SK-MEL-5 (cell line): ENCODE measurements at regions not wholly inside any gene's neighbourhood (a gene's known extent, or its start where the extent isn't known, plus 50 kb on each side); places are given as distances from the start of the nearest gene placed in this dataset.
"Not testable (repeated sequence)": the region's sequence is repeated elsewhere in the genome, so short reads cannot be mapped to it uniquely, and the experiment has no call there.

Source experiments
- DNase-seq: peaks from one replicate; pipeline ENCODE4 v3.0.0-alpha.2; 2016; ENCODE audit warnings: low read depth, low spot score
- in situ Hi-C: cut with HindIII; loops from 2 replicates; pipeline ENCODE4 v1.10.0; 2016; ENCODE audit warnings: low sequenced_read_pairs, high pct_unique_total_duplicates, low pct_unique_long_range_greater_than_20kb

DNA sequence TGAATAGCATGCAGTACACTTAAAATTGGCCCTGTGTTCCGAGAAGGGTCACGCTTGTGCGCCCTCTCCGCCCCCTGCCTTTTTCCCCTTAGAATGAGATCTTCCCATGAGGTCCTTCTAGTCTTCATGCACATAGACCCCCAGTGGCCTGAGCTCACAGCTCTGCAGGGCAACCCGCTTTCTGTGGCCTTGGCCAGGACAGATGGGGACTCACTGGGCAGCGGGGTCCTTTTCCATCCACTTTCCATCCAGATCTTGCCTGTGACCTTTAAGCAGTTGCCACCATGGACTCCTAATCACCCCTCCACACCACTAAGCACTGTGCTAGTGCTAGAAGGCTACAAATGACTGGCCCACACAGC lies 244.4 kb downstream of the UACA start:
- DNase-seq = no peak
- in situ Hi-C loops = no loop called here

DNA sequence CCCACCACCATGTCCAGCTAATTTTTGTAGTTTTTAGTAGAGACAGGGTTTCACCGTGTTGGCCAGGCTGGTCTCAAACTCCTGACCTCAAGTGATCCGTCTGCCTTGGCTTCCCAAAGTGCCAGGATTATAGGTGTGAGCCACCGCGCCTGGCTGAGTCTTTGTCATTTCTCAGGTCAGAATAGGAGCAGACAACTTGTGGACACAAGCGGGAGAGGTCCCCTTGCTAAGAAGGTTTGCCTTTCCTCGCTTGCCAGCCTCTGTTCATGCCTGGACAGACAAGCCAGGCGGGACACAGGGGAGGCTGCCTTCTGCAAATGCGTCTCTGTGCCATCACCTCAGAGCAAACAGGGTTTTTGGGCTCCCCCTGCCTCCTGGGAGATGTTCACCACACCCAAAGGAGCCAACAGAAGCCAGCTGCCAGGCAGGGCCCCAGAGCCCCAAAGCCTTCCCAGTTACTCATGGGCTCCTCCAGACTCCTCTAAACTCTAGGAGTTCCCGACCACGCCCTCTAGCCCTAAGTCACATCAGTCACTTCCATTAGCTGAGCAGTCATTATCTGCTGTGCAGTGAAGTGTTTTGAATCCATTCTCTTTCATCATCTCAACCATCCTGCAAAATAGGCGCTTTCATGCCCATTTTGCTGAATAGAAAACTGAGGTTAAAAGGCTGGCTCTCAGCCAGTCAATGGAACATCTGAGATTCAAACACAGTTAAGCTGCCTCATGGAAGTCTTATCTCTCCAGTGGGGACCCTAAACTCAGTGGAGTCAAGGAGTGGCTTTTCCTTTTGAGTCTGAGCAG lies 245.0 kb downstream of the UACA start:
- DNase-seq = no peak
- in situ Hi-C loops = no loop called here

DNA sequence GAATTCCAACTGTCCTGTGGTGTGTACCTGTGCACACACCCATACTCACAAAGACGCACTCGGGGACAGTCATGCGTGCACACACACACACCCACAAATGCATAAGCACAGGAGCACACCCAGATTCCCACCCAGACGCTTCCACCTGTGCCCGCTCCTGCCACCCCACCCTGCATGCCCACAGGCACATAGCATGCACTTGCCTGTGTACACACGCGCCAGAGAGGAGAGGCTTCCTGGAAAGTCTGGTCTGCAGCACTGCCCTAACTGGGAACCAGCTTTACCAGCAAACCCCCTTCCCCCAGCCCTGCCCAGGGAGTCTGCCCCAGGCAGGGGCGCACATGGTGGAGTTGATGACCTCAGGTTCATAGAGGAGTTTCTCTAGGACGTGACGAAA lies 246.2 kb downstream of the UACA start:
- in situ Hi-C loops = no loop called here
- no peak for DNase-seq

DNA sequence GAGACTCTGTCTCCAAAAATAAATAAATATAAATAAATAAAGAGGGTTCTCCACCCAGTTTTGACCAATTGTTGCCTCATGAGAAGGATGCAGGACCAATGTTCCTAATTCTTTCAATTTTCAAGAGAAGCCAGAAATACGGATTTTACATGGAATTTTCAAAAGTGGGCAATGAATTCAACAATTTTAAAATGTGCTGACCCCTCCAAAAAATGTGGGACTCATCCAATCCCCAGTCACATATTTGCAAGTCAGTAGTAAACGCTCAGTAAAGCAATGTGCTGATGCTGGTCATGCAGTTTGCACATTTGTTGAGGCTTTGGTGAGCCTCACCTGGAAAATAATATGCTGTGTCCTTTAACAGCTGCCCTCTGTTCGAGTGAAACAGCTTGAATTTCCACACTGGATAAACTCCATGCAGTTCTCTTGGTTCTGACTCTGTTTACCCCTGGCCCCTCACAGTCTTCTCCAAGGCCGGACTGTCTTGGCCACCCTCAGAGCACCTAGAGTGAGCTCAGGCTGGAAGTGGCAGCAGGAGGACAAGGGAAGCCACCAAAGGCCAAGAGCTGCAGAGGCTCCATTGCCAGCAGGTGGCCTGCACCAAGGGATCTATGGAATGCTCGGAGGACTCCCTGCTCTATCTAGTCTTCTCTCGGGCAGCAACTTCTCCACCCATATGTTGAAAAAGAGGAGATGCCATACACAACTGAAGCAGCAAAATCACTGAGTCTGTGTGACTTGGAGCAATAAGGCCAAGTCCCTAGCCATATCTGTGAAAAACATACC lies 246.8 kb downstream of the UACA start:
- no peak for DNase-seq
- in situ Hi-C loops = no loop called here

DNA sequence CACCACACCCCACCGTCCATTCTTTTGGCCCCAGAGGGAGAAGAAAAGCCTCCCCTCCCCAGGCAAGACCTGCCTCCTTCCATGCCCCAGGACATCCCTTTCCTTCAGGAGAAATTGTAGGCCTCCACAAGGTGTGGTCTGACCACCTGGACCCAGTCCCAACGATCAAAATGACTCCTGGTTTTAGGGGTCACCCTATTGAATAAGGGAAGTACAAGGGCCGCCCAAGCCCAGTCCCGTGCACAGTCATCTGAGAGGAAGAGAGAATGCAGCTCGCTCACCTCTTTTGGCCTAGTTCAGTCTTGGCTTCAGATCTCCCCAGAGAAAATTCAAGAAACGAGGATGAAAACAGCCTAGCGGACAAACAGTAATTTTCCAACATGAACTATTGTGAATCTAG lies 249.1 kb downstream of the UACA start:
- no peak for DNase-seq
- in situ Hi-C loops = no loop called here

DNA sequence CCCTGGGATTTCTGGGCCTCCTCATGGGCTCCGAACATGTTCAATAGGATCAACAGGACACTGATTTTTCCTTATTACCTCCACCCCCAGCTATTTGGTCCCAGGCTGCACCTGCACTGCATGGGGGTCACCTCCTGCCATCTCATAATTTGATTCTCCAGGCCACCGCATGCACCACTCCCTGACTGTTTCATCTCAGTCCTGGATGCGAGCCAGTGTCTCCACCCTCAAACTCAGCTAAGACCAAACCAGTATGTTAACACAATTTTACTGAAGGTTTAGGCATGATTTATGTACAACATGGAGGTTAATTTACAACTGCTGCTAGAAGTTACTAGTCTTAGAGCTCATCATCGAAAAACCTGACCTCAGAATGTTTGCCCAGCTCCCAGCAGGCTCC lies 249.5 kb downstream of the UACA start:
- in situ Hi-C loops = no loop called here
- DNase-seq = no peak

DNA sequence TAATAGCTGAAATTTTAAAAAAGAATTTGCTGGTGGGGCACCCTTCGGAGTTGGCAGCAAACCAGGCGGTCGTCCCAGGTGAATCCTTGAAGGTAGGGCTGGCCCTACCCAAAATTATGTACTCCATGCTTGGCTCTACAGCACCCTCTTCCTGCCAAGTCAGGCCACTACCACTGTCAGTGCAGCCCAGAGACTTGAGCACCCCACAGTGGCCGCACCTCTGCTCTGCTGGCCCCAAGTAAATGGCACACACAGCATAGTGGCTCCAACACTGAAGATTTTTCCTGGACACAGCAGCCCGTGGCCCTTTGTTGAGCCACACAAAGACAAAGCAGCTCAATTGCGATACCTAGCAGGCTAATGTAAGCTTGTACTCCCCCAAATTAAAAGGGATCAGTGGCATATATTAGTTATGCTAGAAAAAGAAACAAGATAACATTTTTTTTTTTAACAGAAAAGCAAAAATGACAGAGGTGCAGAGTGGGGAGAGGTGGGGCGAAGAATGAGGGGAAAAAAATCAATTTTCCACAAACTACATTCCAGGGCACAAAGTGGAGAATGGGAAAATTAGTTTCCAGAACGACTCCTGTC lies 250.5 kb downstream of the UACA start:
- peak; percentile 85 for DNase-seq
- in situ Hi-C loops = no loop called here

DNA sequence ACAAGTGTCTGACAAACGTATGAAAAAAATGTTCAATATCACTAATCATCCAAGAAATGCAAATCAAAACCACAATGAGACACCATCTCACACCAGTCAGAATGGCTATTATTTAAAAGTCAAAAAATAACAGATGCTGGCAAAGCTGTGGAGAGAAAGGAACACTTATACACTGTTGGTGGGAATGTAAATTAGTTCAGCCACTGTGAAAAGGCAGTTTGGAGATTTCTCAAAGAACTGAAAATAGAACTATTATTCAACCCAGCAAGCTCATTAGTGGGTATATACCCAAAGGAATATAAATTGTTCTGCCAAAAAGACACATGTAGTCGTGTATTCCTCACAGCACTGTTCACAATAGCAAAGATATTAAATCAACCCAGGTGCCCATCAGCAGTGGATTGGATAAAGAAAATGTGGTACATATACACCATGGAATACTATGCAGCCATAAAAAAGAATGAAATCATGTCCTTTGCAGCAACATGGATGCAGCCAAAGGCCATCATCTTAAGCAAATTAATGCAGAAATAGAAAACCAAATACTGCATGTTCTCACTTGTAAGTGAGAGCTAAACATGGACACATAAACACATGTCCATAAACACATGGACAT lies 251.3 kb downstream of the UACA start:
- in situ Hi-C loops, DNase-seq: not testable (repeated sequence)

DNA sequence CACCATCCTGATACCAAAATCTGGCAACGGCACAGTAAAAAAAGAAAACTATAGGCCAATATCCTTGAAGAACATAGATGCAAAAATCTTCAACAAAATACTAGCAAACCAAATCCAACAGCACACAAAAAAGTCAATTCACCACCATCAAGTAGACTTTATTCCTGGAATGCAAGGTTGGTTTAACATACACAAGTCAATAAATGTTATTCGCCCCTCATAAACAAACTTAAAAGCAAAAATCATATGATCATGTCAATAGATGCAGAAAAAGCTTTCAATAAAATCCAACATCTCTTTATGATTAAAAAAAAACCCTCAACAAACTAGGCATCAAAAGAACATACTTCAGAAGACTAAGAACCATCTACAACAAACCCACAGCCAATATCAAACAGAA lies 252.9 kb downstream of the UACA start:
- in situ Hi-C loops = no loop called here

DNA sequence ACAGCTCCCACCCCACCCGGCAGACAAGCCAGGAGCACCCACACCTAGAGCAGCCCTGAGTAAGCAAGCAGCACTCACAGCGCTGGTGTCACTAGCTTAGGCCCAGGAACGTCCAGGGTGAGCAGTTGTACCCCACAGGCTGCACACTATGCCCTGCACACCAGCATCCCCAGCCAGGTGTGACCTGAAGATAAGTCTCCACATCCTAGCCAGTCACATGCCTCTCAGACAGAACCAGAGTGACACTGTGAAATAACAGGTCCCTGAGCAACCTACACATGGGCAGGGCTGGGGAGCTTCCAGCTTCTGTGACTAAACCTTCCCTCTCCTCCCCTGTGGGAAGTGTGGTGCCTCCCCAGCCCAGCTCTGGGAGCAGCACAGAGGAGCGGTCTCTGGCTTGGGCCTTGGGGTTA lies 253.6 kb downstream of the UACA start:
- in situ Hi-C loops = no loop called here
- no peak for DNase-seq

More for the DNA sequence above, 252.9 kb downstream of the UACA start:
- no peak for DNase-seq

DNA sequence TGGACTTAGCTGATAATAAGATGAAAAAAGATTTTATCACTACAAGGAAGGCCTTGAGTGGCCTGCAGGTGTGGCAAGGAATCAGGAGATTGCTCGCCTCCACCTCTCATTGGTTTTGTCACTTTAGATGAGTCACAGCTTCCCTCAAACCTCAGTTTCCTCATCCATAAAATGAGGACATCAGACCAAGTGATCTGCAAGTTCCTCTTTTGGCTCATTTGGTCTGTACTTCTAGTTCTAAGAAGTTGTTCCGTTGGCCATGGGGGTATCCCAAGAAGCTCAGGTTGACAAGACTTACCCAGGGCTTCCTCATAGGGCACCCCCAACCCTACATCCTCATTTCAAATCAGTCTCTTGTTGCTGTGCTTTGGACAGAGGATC lies 254.1 kb downstream of the UACA start:
- DNase-seq = no peak
- in situ Hi-C loops = no loop called here

DNA sequence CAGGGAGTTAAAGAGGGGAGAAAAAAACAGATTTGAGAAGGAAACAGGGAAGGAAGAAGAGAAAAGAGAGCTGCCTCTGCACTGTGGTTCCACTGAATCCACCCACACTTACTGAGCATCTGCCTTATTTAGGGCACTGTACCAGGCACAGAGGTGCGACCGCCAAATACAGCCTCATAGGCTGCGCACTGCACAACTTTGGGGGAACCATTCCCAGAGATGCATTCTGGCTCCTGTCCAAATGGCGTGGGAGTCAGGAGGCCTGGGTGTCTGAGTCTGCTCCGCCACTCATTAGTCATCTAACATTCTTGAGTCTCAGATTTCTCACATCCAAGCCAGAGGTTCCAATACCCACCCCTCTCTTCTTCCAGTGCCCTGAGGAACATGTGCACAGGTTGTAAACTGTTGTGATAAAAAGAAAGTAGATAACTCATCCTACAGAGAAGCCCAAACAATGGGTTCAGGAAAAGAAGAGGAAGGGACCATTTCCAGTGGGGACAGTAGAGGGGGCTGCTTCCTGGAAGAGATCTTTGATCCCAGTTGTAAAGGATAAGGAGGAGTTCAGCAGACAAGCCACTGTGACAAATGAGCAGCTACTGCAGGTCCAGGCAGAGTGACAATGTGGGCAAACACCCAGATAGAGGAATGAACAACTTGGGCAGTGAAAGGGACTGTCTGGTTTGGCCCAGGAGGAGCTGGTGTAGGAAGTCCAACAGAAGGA lies 254.6 kb downstream of the UACA start:
- DNase-seq = no peak
- in situ Hi-C loops = no loop called here

DNA sequence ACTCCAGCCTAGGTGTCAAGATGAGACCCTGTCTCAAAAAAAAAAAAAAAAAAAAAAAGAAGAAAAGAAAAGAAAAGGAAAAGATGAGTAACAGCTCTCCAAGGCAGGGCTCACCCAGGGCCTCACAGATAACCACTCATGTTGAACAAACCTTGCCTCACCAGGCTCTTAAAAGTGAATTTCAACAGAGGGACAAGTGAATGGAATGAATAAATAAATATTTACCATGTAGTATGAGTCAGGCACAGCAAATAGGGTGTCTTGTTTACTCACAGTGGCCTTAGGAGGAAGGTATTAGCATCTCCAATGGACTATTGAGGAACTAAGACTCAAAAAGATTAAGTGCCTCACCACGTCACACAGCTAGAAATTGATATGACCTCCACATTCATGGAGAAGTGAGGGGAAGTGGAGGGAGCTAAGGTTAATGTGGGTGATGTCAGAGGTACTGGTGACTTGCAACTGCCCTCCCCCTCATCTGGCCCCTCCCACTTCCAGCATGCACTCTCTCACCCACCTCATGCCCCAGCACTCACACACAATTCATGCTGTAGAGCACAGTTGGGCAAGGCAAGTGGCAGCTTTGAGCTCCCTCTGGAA lies 255.5 kb downstream of the UACA start:
- DNase-seq = no peak
- in situ Hi-C loops = no loop called here

DNA sequence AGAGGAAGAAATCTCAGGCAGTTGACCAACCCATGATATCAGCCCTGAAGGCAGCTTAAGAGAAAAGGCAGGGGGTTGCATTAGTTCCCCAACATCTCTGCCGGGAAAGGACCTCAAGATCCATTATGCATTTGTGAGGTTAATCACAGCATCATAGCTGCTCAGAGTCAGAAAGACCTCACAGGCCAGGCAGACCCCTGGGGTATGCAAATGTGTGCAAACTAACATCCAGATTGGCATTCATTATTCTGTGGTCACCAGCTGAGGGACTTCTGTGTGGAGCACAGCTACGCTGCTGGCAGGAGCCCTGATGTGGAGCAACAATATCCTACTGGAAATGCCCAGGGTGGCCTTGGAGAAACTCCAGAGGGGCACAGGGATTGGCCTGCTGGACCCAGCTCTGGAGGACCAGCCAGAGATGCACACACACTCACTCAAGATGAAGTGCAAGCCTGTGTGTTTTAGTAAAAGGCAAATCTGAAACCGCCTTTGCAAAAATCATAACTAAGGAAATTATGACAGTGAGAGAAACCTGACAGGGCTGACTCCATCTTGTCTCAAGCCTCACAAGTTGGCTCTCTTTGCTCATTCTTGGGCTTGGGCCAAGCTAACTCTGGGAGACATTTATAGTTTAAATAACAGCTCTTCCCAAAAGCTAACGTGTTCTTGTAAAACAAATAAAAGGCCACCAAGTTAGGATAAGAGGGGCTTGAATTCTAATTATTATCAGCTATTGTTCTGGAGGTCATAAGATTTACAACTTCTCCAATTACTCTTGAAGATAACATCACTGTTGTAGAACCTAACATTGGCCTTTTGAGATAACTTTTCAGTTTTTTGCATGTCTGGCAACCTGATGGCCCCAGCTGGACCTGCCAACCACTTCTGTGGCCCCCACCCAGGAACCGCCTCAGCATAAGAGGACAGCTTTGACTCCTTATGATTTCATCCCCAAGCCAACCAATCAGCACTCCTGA lies 257.1 kb downstream of the UACA start:
- in situ Hi-C loops = no loop called here
- no peak for DNase-seq

DNA sequence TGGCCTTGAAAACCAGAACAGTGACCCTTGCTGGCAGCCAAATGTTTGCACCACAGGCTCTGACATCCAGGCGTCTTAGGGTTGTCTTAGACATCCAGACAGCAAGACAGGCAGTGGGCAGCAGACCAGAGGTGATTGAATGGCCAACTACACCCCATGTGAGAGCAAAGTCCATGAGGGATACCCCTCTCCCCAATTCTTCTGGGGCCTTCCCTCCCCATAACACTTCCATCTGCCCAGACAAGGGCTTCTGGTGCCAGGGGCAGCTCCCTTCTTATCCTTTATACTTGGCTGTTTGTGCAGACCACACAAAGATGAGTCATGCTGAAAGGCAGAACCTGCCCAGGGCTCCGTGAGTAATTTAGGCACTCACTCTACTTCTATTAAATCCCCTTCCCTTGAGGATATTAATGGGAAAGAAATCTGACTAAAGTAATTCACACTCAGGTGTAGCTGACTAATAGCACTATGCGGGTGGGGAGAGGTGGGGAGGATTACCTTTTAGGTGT lies 257.9 kb downstream of the UACA start:
- peak; percentile 38 for DNase-seq
- in situ Hi-C loops = no loop called here

DNA sequence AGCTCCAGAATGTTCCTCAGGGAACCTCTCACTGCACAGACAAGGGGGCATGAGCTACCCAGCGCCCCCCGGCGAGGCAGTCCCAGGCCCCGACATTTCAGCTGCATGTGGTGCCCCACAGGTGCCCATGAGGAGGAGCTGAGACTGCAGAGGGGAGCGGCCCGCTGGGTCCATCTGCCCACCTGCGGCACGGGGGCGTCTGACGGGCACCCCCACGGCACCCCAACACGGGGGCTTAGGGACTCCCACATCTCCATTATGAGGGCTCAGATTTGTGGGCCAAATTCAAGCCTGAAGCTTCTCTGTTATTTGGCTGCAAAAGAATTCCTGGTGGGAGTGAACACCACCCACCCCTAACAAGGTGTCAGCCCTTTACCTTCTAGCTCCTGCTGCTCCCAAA lies 258.4 kb downstream of the UACA start:
- in situ Hi-C loops = no loop called here
- DNase-seq = no peak
